DND-41 (cell line): ENCODE measurements at regions not wholly inside any gene's neighbourhood (a gene's known extent, or its start where the extent isn't known, plus 50 kb on each side); places are given as distances from the start of the nearest gene placed in this dataset.
A peak's percentile ranks its signal among the peaks of the same experiment; 100 is the strongest.

Experiments
- CTCF ChIP-seq: IDR thresholded peaks from 2 replicates; pipeline ENCODE4 v1.5.1; 2012; ENCODE audit warnings: borderline replicate concordance, low read length, moderate library complexity, mild to moderate bottlenecking; ENCODE audit not compliant: poor library complexity, severe bottlenecking; ENCODE audit errors: extremely low read depth
- EZH2 ChIP-seq: IDR thresholded peaks from 3 replicates; pipeline ENCODE4 v1.6.1; 2012; ENCODE audit warnings: borderline replicate concordance, low read depth, mild to moderate bottlenecking, moderate library complexity, low read length, inconsistent platforms; ENCODE audit not compliant: severe bottlenecking

GRCh38 chr17:34436607-34437006 is 73.6 kb upstream of the CCL1 start:
- TF ChIP-seq CTCF (peak; percentile 43), EZH2 (no peak)
